Activated CD4-positive, alpha-beta memory T cell treated with anti-CD3 and anti-CD28 coated beads for 36 hours (primary cell): ENCODE measurements at regions not wholly inside any gene's neighbourhood (a gene's known extent, or its start where the extent isn't known, plus 50 kb on each side); places are given as distances from the start of the nearest gene placed in this dataset.

ENCODE experiments used
- CTCF ChIA-PET: fragments of 350-600 bp; sonication (Branson Sonifier 250); formaldehyde crosslinking; loops from one replicate; lab custom pipeline; 2021; ENCODE audit warnings: antibody characterized with exemption, inconsistent platforms; lab: Charles Lee
- POLR2A ChIA-PET: fragments of 350-600 bp; sonication (Branson Sonifier 250); formaldehyde crosslinking; loops from one replicate; lab custom pipeline; 2021; ENCODE audit warnings: antibody characterized with exemption; lab: Charles Lee
- DNase-seq: peaks from one replicate; pipeline ENCODE4 v3.0.0-alpha.2; 2020
- H3K27ac Mint-ChIP-seq: one replicate; pipeline ENCODE4 v1.8.0; 2021; ENCODE audit warnings: mixed read lengths
- H3K27me3 Mint-ChIP-seq: one replicate; pipeline ENCODE4 v1.8.0; 2021; ENCODE audit warnings: mixed read lengths
- H3K36me3 Mint-ChIP-seq: one replicate; pipeline ENCODE4 v1.8.0; 2021; ENCODE audit warnings: mixed read lengths
- H3K4me1 Mint-ChIP-seq: one replicate; pipeline ENCODE4 v1.8.0; 2021; ENCODE audit warnings: low read depth, mixed read lengths
- H3K4me3 Mint-ChIP-seq: one replicate; pipeline ENCODE4 v1.8.0; 2021; ENCODE audit warnings: mild to moderate bottlenecking, mixed read lengths
- H3K9me3 Mint-ChIP-seq: one replicate; pipeline ENCODE4 v1.8.0; 2021; ENCODE audit warnings: mixed read lengths
- intact Hi-C: fragments of 100-400 bp; cut with micrococcal nuclease; formaldehyde crosslinking; loops from one replicate; pipeline ENCODE4 v1.15.1; 2023

- Mint-ChIP-seq H3K27me3 (no peaks in the 10 kb centered on the region), H3K4me3 (no peak overlapping the region), H3K27ac (no peak overlapping the region), H3K4me1 (peaks cover 5% of the 10 kb centered on the region), H3K9me3 (no peaks in the 10 kb centered on the region), H3K36me3 (no peaks in the 10 kb centered on the region)
- POLR2A ChIA-PET: no interaction called here
- intact Hi-C loops: no loop called here
- CTCF ChIA-PET: no interaction called here
- DNase-seq: no peak
Observed at GRCh38 chr10:8913720-8914119, 859.2 kb downstream of the GATA3 start.

DNA sequence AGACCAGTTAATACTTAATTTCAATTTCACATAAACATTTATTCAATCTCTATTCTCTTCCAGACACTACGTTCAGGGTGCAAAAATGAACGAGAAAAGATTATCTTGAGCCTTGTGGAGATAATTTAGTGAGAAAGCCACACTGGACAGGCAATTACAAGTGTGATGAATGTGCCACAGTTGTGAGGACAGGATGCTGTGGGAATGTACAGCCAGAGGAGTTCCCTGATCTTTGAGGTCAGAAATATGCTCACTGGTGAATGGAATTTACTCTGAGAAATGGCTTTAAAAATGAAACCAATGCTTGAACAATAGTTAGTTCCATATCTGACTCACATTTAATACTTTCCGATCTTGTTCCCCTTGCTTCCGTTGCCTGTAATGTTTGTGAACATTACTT is 864.8 kb downstream of the GATA3 start:
- CTCF ChIA-PET: no interaction called here
- intact Hi-C loops: no loop called here

GRCh38 chr10:8921568-8921967 is 867.1 kb downstream of the GATA3 start:
- intact Hi-C loops: no loop called here
- CTCF ChIA-PET: no interaction called here
- Mint-ChIP-seq H3K27me3 (no peaks in the 10 kb centered on the region), H3K4me1 (peaks cover 5% of the 10 kb centered on the region), H3K4me3 (no peak overlapping the region), H3K9me3 (no peaks in the 10 kb centered on the region), H3K36me3 (no peaks in the 10 kb centered on the region), H3K27ac (no peak overlapping the region)
- DNase-seq: no peak
- POLR2A ChIA-PET: no interaction called here

More for the DNA sequence above, 864.8 kb downstream of the GATA3 start:
- H3K36me3 Mint-ChIP-seq: no peaks in the 10 kb centered on the region
- no peaks in the 10 kb centered on the region for H3K27me3 Mint-ChIP-seq
- POLR2A ChIA-PET: no interaction called here
- H3K27ac Mint-ChIP-seq: no peak overlapping the region
- DNase-seq: no peak
- H3K4me1 Mint-ChIP-seq: peaks cover 5% of the 10 kb centered on the region
- no peaks in the 10 kb centered on the region for H3K9me3 Mint-ChIP-seq
- H3K4me3 Mint-ChIP-seq: no peak overlapping the region

DNA sequence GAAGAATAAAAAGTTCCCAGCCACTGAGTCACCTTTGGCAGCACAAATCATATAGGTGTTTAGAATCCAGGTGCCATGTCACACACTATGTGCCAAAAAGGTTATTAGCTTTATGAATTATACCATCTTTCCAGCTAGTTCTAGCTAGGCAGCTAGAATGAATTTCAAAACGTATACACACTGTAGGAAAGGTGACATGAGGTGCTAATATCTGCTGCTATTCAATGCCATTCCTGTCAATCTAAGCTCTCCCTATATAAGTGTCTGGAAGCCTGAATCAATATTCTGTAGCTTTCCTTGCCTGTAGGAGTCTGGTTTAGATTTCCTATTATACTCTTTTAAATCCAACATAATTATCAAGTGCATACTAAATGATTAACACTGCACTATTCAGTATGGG is 868.6 kb downstream of the GATA3 start:
- no peaks in the 10 kb centered on the region for H3K9me3 Mint-ChIP-seq
- POLR2A ChIA-PET: no interaction called here

GRCh38 chr10:8927705-8928104 is 873.2 kb downstream of the GATA3 start:
- no peaks in the 10 kb centered on the region for H3K9me3 Mint-ChIP-seq
- no peaks in the 10 kb centered on the region for H3K27me3 Mint-ChIP-seq
- intact Hi-C loops: no loop called here
- H3K4me3 Mint-ChIP-seq: no peak overlapping the region
- H3K36me3 Mint-ChIP-seq: no peaks in the 10 kb centered on the region
- no peak for DNase-seq
- no peaks in the 10 kb centered on the region for H3K4me1 Mint-ChIP-seq
- H3K27ac Mint-ChIP-seq: no peak overlapping the region
- CTCF ChIA-PET: no interaction called here
- POLR2A ChIA-PET: no interaction called here

More for the DNA sequence above, 868.6 kb downstream of the GATA3 start:
- Mint-ChIP-seq H3K27ac (no peak overlapping the region), H3K36me3 (no peaks in the 10 kb centered on the region), H3K27me3 (no peaks in the 10 kb centered on the region), H3K4me1 (peaks cover 5% of the 10 kb centered on the region), H3K4me3 (no peak overlapping the region)
- DNase-seq: no peak
- CTCF ChIA-PET: interaction anchor here (1.3 kb wide), 1 partner anchor 286 kb away, joined by 4 read pairs; no protein-coding TSS in a partner anchor
- intact Hi-C loops: no loop called here

DNA sequence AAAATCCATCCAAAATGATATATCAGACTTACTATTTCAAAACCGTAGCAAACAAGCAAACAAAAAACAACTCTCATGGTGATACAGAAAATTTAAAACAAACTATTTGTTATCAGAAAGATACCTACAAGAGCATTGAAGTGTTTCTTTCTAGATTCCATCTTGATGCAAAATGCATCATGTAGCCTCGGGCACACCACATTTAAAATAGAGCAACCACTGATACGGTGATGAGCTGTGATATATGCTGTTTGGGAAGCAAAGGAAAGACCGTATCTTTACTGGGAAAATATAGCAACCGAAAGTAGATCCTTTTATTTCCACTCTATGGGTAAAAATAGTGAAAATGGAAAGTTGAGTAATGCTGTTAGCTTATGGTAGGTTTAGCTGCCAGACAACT is 892.0 kb downstream of the GATA3 start:
- DNase-seq: no peak
- peaks cover 6% of the 10 kb centered on the region for H3K36me3 Mint-ChIP-seq
- CTCF ChIA-PET: interaction anchor here (0.6 to 1.2 kb wide), 2 partner anchors 21 to 367 kb away, joined by 3 to 5 read pairs; no protein-coding TSS in a partner anchor
- peaks cover 4% of the 10 kb centered on the region for H3K27me3 Mint-ChIP-seq
- no peak overlapping the region for H3K4me3 Mint-ChIP-seq
- POLR2A ChIA-PET: no interaction called here
- H3K4me1 Mint-ChIP-seq: peaks cover 4% of the 10 kb centered on the region
- intact Hi-C loops: no loop called here
- H3K9me3 Mint-ChIP-seq: peaks cover 8% of the 10 kb centered on the region
- no peak overlapping the region for H3K27ac Mint-ChIP-seq

GRCh38 chr10:8950978-8951377 is 896.5 kb downstream of the GATA3 start:
- Mint-ChIP-seq H3K36me3 (peaks cover 6% of the 10 kb centered on the region), H3K27ac (peak overlapping the region; percentile 23), H3K4me1 (peaks cover 7% of the 10 kb centered on the region), H3K4me3 (no peak overlapping the region), H3K9me3 (peaks cover 4% of the 10 kb centered on the region), H3K27me3 (peaks cover 5% of the 10 kb centered on the region)
- DNase-seq: no peak
- ChIA-PET POLR2A (interaction anchor here (0.6 kb wide), 1 partner anchor 373 kb away, joined by 3 read pairs; no protein-coding TSS in a partner anchor), CTCF (interaction anchor here (0.7 kb wide), 1 partner anchor 315 kb away, joined by 4 read pairs; no protein-coding TSS in a partner anchor)
- intact Hi-C loops: no loop called here

DNA sequence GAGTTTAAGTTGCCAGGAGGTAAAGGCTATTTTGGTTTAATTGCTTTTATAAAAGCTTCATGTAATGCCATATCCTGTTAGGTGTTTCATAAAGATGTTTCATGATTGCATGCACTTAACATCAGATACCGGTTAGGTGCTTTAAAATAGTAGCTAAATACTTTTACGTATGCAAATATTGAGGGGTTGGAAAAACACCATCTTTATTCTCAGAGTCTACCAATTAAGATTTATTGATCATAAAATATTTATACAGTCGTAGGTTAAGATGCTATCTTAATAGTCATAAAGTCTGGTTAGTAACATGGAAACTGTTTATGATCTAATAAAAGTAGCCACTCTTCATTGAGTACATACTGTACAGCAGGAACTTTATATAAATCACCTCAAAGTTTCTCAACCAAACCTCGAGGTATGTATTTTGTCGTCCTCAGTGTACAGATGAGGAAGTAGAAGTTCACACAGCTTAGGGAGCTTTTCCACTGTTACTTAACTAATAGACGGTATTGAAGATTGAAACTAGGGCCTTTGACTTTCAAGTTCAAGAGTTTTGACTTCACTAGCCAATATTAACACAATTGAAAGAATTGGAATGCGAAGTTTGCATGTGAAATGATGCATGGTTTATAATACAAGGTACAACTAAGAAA is 897.1 kb downstream of the GATA3 start:
- ChIA-PET POLR2A (no interaction called here), CTCF (interaction anchor here (0.8 kb wide), 1 partner anchor 257 kb away, joined by 3 read pairs; no protein-coding TSS in a partner anchor)
- peaks cover 2% of the 10 kb centered on the region for H3K27me3 Mint-ChIP-seq
- no peak for DNase-seq
- H3K27ac Mint-ChIP-seq: peak overlapping the region; percentile 73
- peaks cover 7% of the 10 kb centered on the region for H3K4me1 Mint-ChIP-seq
- H3K4me3 Mint-ChIP-seq: peak overlapping the region; percentile 45
- H3K9me3 Mint-ChIP-seq: no peaks in the 10 kb centered on the region
- intact Hi-C loops: no loop called here
- H3K36me3 Mint-ChIP-seq: peaks cover 2% of the 10 kb centered on the region

GRCh38 chr10:8956400-8956799 is 901.9 kb downstream of the GATA3 start:
- no peak for DNase-seq
- intact Hi-C loops: no loop called here
- Mint-ChIP-seq H3K27me3 (peaks cover 3% of the 10 kb centered on the region), H3K4me3 (no peak overlapping the region), H3K36me3 (peaks cover 2% of the 10 kb centered on the region), H3K27ac (no peak overlapping the region), H3K4me1 (peaks cover 3% of the 10 kb centered on the region), H3K9me3 (no peaks in the 10 kb centered on the region)
- CTCF ChIA-PET: no interaction called here
- POLR2A ChIA-PET: no interaction called here

- H3K4me1 Mint-ChIP-seq: peaks cover 18% of the 10 kb centered on the region
- no peak for DNase-seq
- CTCF ChIA-PET: no interaction called here
- no peak overlapping the region for H3K27ac Mint-ChIP-seq
- no peaks in the 10 kb centered on the region for H3K36me3 Mint-ChIP-seq
- intact Hi-C loops: no loop called here
- peaks cover 13% of the 10 kb centered on the region for H3K9me3 Mint-ChIP-seq
- H3K4me3 Mint-ChIP-seq: no peak overlapping the region
- peaks cover 2% of the 10 kb centered on the region for H3K27me3 Mint-ChIP-seq
- POLR2A ChIA-PET: no interaction called here
Observed at GRCh38 chr10:8962249-8962648, 907.8 kb downstream of the GATA3 start.

DNA sequence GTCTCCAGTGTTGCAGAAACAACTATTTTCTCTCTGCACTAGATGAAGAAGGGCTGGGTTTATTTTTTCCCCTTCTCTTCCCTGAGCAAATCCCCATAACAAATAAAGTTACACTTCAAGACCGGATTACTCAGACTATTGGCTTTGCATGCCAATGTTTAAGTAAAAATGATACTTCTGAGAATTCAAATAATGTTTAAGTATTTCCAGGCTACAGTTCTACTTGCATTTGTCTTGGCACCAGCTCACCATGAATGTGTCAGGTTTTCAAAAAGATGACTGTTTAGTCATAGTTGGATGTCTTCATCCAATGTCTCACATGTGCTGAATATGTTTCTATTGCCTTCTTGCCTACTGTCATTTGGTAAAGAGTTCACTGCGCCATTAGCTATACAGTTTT is 912.6 kb downstream of the GATA3 start:
- CTCF ChIA-PET: interaction anchor here (1.1 kb wide), 1 partner anchor 20 kb away, joined by 5 read pairs; no protein-coding TSS in a partner anchor
- intact Hi-C loops: no loop called here
- H3K9me3 Mint-ChIP-seq: peaks cover 20% of the 10 kb centered on the region
- no peaks in the 10 kb centered on the region for H3K27me3 Mint-ChIP-seq
- no peak for DNase-seq
- peak overlapping the region; percentile 60 for H3K27ac Mint-ChIP-seq
- POLR2A ChIA-PET: interaction anchor here (0.9 kb wide), 1 partner anchor 635 kb away, joined by 3 read pairs; no protein-coding TSS in a partner anchor
- H3K4me3 Mint-ChIP-seq: no peak overlapping the region
- H3K4me1 Mint-ChIP-seq: peaks cover 24% of the 10 kb centered on the region
- H3K36me3 Mint-ChIP-seq: peaks cover 3% of the 10 kb centered on the region

DNA sequence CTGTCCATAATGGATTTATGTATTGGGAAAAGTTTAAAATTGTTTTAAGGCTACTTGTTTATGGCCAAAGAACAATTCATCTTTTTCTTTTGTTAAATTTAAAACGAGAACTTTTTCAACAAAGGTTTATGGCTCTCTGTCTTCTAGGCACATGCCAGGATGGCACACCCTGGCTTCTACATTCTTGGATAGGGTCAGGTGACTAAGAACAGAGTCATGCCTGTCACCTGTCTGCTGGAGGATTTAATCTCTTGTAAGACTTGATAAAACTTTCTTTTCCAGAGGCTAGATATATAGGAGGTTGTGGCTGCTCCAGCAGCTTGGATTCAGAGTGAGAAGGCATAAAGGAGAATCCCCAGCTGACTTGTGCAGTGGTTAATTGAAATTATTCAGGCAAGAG is 915.4 kb downstream of the GATA3 start:
- Mint-ChIP-seq H3K27me3 (no peaks in the 10 kb centered on the region), H3K36me3 (peaks cover 3% of the 10 kb centered on the region), H3K4me3 (no peak overlapping the region), H3K27ac (no peak overlapping the region), H3K9me3 (peaks cover 7% of the 10 kb centered on the region), H3K4me1 (peaks cover 20% of the 10 kb centered on the region)
- intact Hi-C loops: no loop called here
- CTCF ChIA-PET: no interaction called here
- no peak for DNase-seq
- POLR2A ChIA-PET: no interaction called here

GRCh38 chr10:8975535-8975934 is 921.0 kb downstream of the GATA3 start:
- DNase-seq: no peak
- Mint-ChIP-seq H3K27ac (peak overlapping the region; percentile 54), H3K4me3 (no peak overlapping the region), H3K4me1 (peaks cover 24% of the 10 kb centered on the region), H3K27me3 (peaks cover 2% of the 10 kb centered on the region), H3K36me3 (no peaks in the 10 kb centered on the region), H3K9me3 (no peaks in the 10 kb centered on the region)
- intact Hi-C loops: no loop called here
- POLR2A ChIA-PET: no interaction called here
- CTCF ChIA-PET: no interaction called here
